ENCODE measurements at regions not wholly inside any gene's neighbourhood (a gene's known extent, or its start where the extent isn't known, plus 50 kb on each side); places are given as distances from the start of the nearest gene placed in this dataset.

- no peak for DNase-seq (ENCODE audit: low spot score)
These were observed 282.6 kb upstream of the DPYD start for GRCh38 chr1:98203466-98203865.

GRCh38 chr1:98201666-98202081, 280.8 kb upstream of the DPYD start:
- no peak for DNase-seq (ENCODE audit: low spot score)

- no peak for DNase-seq (ENCODE audit: low spot score)
These were observed 276.5 kb upstream of the DPYD start for GRCh38 chr1:98197356-98197755.

- DNase-seq (ENCODE audit: low spot score) = no peak
These were observed 275.2 kb upstream of the DPYD start for GRCh38 chr1:98196012-98196411.

GRCh38 chr1:98188774-98189173, 267.9 kb upstream of the DPYD start:
- no peak for DNase-seq (ENCODE audit: low spot score)

- no peak for DNase-seq (ENCODE audit: low spot score)
These were observed 264.0 kb upstream of the DPYD start for GRCh38 chr1:98184856-98185255.

- DNase-seq (ENCODE audit: low spot score) = no peak
These were observed 260.4 kb upstream of the DPYD start for GRCh38 chr1:98181036-98181764.

- DNase-seq (ENCODE audit: low spot score) = no peak
These were observed 258.4 kb upstream of the DPYD start for GRCh38 chr1:98179151-98179773.

- DNase-seq (ENCODE audit: low spot score) = no peak
These were observed 256.9 kb upstream of the DPYD start for GRCh38 chr1:98177751-98178150.

- no peak for DNase-seq (ENCODE audit: low spot score)
These were observed 256.1 kb upstream of the DPYD start for GRCh38 chr1:98176936-98177335.

- DNase-seq (ENCODE audit: low spot score) = no peak
These were observed 255.6 kb upstream of the DPYD start for GRCh38 chr1:98176414-98176813.

GRCh38 chr1:98172578-98172977, 251.7 kb upstream of the DPYD start:
- DNase-seq (ENCODE audit: low spot score) = no peak

GRCh38 chr1:98172022-98172421, 251.2 kb upstream of the DPYD start:
- no peak for DNase-seq (ENCODE audit: low spot score)

- DNase-seq (ENCODE audit: low spot score) = no peak
These were observed 243.7 kb upstream of the DPYD start for GRCh38 chr1:98164509-98164908.

GRCh38 chr1:98157524-98158313, 236.9 kb upstream of the DPYD start:
- DNase-seq (ENCODE audit: low spot score) = no peak

GRCh38 chr1:98147280-98147679, 226.4 kb upstream of the DPYD start:
- DNase-seq (ENCODE audit: low spot score) = no peak

- DNase-seq (ENCODE audit: low spot score) = no peak
These were observed 224.8 kb upstream of the DPYD start for GRCh38 chr1:98145655-98146054.

- DNase-seq (ENCODE audit: low spot score) = no peak
These were observed 222.6 kb upstream of the DPYD start for GRCh38 chr1:98143403-98143802.

GRCh38 chr1:98133131-98133530, 212.3 kb upstream of the DPYD start:
- DNase-seq (ENCODE audit: low spot score) = no peak

- no peak for DNase-seq (ENCODE audit: low spot score)
These were observed 209.6 kb upstream of the DPYD start for GRCh38 chr1:98130408-98130807.

GRCh38 chr1:98129491-98129890, 208.7 kb upstream of the DPYD start:
- DNase-seq (ENCODE audit: low spot score) = no peak

GRCh38 chr1:98126740-98127139, 205.9 kb upstream of the DPYD start:
- DNase-seq (ENCODE audit: low spot score) = no peak

GRCh38 chr1:98121646-98122045, 200.8 kb upstream of the DPYD start:
- DNase-seq (ENCODE audit: low spot score) = no peak

Data from pons (tissue), 1 donor.